ENCODE measurements at regions not wholly inside any gene's neighbourhood (a gene's known extent, or its start where the extent isn't known, plus 50 kb on each side); places are given as distances from the start of the nearest gene placed in this dataset.

GRCh38 chr9:26750162-26750561 lies 142.4 kb downstream of the CAAP1 start:
- Histone ChIP-seq H3K27me3 (no peaks in the 10 kb centered on the region), H3K4me1 (no peaks in the 10 kb centered on the region), H3K27ac (no peak overlapping the region), H3K36me3 (no peaks in the 10 kb centered on the region), H3K9me3 (no peaks in the 10 kb centered on the region), H3K4me3 (no peak overlapping the region)
- no peak for DNase-seq (ENCODE audit: extremely low spot score in 2 of 2)
- intact Hi-C loops (cut with DNase I) = no loop called here
- TF ChIP-seq CTCF (IDR thresholded peaks at IDR 0.05) (no peak), POLR2A (IDR thresholded peaks at IDR 0.05) (no peak), POLR2AphosphoS5 (IDR thresholded peaks at IDR 0.05; ENCODE audit: insufficient read depth in 1 of 2, low read depth in 1 of 2) (no peak)

- intact Hi-C loops (cut with DNase I) = no loop called here
- no peak overlapping the region for H3K27ac ChIP-seq
Observed at GRCh38 chr9:26748449-26749058, 144.0 kb downstream of the CAAP1 start.

DNA sequence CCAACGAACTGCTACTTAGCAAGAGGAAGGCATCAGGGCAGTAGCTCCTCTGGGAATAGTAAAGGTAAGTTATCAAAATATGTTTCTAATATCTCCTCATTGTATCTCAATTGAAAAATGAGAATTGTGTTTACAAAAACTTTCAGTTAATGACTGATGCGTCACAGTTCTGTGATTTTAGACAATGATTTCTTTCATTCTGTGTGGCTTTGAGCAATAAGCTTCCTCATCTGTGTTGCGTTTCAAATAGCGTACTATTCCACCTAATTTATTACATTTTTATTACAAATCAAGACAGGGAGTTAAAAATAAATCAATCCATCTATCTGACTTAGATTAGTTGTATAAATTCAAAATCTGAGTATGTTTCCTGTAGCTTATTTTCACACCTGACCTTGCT lies 145.0 kb downstream of the CAAP1 start:
- no peaks in the 10 kb centered on the region for H3K4me1 ChIP-seq
- H3K27ac ChIP-seq = no peak overlapping the region
- no peak for DNase-seq (ENCODE audit: extremely low spot score in 2 of 2)
- intact Hi-C loops (cut with DNase I) = no loop called here
- H3K9me3 ChIP-seq = no peaks in the 10 kb centered on the region
- TF ChIP-seq POLR2AphosphoS5 (IDR thresholded peaks at IDR 0.05; ENCODE audit: insufficient read depth in 1 of 2, low read depth in 1 of 2) = no peak
- TF ChIP-seq POLR2A (IDR thresholded peaks at IDR 0.05) = no peak
- H3K4me3 ChIP-seq = no peak overlapping the region
- H3K27me3 ChIP-seq = no peaks in the 10 kb centered on the region
- H3K36me3 ChIP-seq = no peaks in the 10 kb centered on the region

More at GRCh38 chr9:26748449-26749058, 144.0 kb downstream of the CAAP1 start:
- DNase-seq (ENCODE audit: extremely low spot score in 2 of 2) = no peak
- H3K4me1 ChIP-seq = no peaks in the 10 kb centered on the region
- TF ChIP-seq POLR2AphosphoS5 (IDR thresholded peaks at IDR 0.05; ENCODE audit: insufficient read depth in 1 of 2, low read depth in 1 of 2) (no peak), POLR2A (IDR thresholded peaks at IDR 0.05) (no peak), CTCF (IDR thresholded peaks at IDR 0.05) (no peak)
- no peaks in the 10 kb centered on the region for H3K9me3 ChIP-seq
- no peaks in the 10 kb centered on the region for H3K36me3 ChIP-seq
- H3K27me3 ChIP-seq = no peaks in the 10 kb centered on the region
- no peak overlapping the region for H3K4me3 ChIP-seq

GRCh38 chr9:26746357-26747072 lies 146.1 kb downstream of the CAAP1 start:
- Histone ChIP-seq H3K9me3 (no peaks in the 10 kb centered on the region), H3K27me3 (no peaks in the 10 kb centered on the region), H3K4me3 (no peak overlapping the region), H3K36me3 (no peaks in the 10 kb centered on the region), H3K27ac (no peak overlapping the region), H3K4me1 (no peaks in the 10 kb centered on the region)
- intact Hi-C loops (cut with DNase I) = no loop called here
- no peak for TF ChIP-seq CTCF (IDR thresholded peaks at IDR 0.05)
- TF ChIP-seq POLR2AphosphoS5 (IDR thresholded peaks at IDR 0.05; ENCODE audit: insufficient read depth in 1 of 2, low read depth in 1 of 2) = no peak
- TF ChIP-seq POLR2A (IDR thresholded peaks at IDR 0.05) = no peak
- no peak for DNase-seq (ENCODE audit: extremely low spot score in 2 of 2)

- no peak for DNase-seq (ENCODE audit: extremely low spot score in 2 of 2)
- Histone ChIP-seq H3K27ac (no peak overlapping the region), H3K9me3 (no peaks in the 10 kb centered on the region), H3K27me3 (no peaks in the 10 kb centered on the region), H3K36me3 (no peaks in the 10 kb centered on the region), H3K4me3 (no peak overlapping the region), H3K4me1 (no peaks in the 10 kb centered on the region)
- TF ChIP-seq CTCF (IDR thresholded peaks at IDR 0.05) (no peak), POLR2A (IDR thresholded peaks at IDR 0.05) (no peak), POLR2AphosphoS5 (IDR thresholded peaks at IDR 0.05; ENCODE audit: insufficient read depth in 1 of 2, low read depth in 1 of 2) (no peak)
- intact Hi-C loops (cut with DNase I) = no loop called here
Observed at GRCh38 chr9:26745111-26745510, 147.5 kb downstream of the CAAP1 start.
